ENCODE measurements at regions not wholly inside any gene's neighbourhood (a gene's known extent, or its start where the extent isn't known, plus 50 kb on each side); places are given as distances from the start of the nearest gene placed in this dataset.
A peak's percentile ranks its signal among the peaks of the same experiment; 100 is the strongest.

DNA sequence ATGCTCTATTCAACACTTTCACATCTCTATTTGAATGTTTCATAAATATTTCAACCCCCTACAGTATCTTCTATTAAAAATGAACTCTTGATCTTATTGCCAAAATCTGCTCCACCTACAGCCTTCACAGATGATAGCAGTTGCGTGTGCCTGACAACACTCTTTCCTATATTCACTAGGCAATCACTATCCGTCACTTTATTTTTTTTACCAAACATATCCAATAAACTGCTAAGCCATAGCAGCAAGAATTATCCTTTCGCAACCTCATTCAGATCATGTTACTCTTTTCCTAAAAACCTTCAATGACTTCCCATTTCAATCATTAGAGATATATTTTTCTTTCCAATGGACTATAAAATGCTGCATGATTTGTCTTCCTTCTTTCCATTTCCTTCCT, 629.8 kb upstream of the PCDH9 start:
- no peak for DNase-seq

DNA sequence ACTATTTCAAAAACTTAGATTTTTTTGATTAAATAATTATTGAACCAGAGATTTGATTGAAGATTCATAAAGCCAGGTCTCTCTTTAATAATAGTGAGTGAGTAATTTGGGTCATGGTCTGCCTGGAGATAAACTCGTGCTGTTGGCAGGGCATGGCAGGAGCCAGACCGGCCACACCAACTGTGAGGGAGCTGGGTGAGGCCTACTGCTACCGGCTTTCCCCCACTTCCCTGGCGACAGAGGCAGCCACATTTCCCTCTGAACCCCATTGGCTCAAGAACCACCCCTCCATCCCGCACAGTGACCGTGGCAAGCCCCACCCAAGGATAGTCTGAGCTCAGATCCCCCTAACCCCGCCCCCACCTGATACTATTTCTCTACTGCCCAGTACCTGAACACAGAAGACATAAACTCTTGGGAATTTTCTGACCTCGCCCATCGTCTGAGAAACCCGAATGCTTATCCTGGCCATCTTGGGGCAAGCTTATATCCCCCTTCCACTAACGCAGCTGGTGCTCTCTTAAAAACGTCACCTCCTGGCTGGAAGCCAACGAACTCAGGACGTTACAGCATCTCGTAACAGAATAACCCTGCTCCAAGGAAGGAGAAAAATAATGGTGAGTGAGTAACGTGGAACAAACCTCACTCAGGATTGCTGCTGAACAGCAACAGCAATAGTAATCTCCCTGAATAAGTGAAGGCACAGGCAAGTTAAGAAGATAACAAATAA, 627.6 kb upstream of the PCDH9 start:
- no peak for DNase-seq

DNA sequence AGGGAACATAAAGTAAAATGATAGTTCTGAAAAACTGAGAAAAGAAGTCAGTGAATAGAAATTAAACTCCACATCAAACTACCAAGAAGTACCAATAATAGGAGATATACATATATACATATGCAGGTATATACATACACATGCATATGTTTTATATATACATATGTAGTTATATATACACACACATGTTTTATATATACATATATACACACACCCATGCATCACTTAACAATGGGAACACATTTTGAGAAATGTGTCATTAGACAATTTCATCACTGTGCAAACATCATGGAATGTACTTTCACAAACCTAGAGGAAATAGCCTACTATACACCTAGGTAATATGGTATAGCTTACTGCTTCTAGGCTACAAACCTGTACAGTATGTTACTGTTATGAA, 626.8 kb upstream of the PCDH9 start:
- no peak for DNase-seq

DNA sequence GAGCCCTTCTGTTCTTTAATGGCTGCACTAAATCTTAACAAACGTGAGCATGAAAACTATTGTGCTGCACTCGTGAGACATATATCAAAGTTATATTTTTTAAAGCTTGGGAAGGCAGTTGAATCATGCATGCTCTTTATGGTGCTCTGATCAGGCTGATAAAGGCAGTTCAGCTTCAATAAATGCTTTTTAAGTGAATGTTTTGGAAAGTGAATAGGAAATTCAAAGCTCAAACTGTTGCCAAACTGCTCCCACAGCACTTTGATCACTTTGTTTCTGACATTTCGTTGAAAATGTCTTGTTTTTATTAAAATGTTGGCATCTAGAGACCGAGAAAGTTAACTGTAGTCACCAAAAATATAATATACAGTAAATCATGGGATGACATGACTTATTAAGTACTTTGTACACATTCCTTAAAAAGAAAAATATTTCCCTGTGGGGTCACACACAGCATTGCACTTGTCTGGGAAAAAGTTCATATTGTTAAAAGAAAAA, 625.7 kb upstream of the PCDH9 start:
- DNase-seq: no peak

DNA sequence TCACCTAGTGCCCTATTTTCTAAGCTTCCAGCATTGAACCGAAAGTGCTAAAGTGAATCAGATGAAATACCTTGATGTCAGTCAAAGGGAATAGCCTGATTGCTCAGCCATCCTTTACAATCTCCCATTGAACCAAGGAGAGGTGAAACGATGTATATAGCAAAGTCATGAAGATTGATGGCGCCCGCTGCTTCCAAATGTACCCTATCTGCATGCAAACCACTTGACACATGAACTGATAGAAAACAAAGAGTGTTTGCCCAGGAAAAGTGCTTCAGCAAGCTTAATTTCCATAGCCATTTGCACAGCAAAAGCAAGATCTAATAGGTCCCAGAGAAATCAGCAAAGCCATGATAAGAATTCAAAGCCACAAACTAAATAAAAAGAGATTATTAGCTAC, 624.9 kb upstream of the PCDH9 start:
- DNase-seq: no peak

DNA sequence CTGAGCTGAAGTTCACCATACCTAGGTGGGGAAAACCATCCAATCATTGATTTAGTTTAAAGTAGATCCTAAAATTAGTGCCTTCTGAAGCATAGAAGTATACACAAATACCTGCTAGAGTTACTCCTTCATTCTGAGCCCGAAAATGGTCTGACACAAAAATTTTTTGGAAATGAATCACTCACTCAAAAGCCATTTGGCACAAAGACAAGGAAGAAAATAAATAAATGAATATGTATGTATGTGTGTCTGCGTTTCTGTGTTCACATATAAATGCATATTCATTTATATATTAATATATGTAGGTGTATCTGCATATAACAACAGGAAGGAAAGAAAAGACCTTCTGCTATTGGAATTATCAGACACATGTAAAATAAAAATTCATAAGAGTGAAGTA, 614.4 kb upstream of the PCDH9 start:
- no peak for DNase-seq

DNA sequence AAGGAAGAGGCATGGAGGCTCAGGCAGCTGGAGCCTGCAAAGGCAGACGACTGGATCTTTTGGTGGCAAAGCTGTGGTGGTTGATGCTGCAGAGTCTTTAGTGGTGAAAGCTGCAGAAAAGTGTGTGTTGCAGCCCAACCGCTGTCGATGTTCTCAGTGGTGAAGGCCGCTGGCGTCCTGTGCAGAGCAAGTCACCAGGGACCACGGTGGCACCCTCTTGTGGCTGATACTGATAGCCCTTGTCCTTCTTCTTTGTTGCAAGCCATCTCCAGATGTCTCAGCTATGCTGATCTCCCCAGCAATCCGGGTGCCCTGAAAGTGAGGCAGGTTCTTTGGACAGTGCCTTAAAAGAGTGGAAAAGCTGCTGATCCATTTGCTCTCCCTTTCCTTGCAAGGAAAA, 610.9 kb upstream of the PCDH9 start:
- DNase-seq: no peak

DNA sequence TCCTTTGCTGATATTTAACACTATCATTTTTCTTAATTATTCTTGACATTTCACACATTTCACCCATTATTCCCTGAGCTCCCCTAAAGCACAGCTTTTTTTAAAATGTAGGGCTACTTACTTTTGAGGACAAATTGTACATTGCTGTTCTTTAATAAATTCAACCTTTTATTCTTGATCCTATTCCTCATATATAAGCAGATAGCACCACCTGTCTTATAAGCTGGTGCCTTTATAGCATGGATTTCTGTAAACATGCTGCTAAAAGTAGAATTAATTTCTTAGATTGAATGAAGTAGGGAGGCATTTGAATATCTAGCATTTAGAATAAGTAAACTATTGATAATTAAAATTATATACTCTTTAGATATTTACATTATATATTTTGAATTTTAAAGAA, 603.4 kb upstream of the PCDH9 start:
- no peak for DNase-seq

GRCh38 chr13:67829641-67830040, 599.5 kb upstream of the PCDH9 start:
- DNase-seq: no peak

DNA sequence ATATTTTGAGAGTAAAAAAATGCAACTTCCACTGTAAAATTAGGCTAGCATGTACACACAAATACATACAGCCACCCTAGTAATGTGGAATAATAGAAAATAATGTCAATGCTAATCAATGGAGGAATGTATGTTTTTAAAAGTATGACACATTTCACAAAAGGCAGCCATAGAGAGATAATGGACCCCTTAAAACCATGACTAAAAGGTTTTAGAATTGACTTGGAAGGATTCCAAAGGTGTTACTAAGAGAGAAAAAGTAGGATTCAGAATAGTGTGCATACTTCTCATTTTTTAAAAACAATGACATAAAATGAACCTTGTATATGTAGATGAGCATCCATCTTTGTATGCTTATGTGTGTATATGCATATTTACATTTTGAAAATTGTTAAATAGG, 597.9 kb upstream of the PCDH9 start:
- no peak for DNase-seq

- no peak for DNase-seq
Observed at GRCh38 chr13:67821606-67822005, 591.5 kb upstream of the PCDH9 start.

GRCh38 chr13:67806796-67807195, 576.7 kb upstream of the PCDH9 start:
- DNase-seq: peak; percentile 0

- no peak for DNase-seq
Observed at GRCh38 chr13:67803118-67803517, 573.0 kb upstream of the PCDH9 start.

- DNase-seq: no peak
Observed at GRCh38 chr13:67792151-67792676, 562.1 kb upstream of the PCDH9 start.

DNA sequence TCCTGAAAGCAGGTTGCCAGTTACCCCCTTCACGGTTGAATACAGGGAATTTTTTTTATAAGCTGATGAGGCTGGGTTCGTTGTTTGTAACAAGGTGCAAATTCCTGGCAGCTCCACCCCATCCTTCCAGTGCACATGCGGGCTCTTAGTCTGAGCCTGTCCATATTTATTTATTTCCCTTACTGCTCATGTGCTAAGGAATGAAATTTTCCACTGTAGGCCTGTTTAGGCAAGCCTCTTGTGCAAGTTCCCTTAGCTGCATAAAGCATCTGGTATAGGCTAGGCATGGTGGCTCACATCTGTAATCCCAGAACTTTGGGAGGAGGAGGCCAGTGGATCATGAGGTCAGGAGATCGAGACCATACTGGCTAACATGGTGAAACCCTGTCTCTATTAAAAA, 560.9 kb upstream of the PCDH9 start:
- DNase-seq: no peak

DNA sequence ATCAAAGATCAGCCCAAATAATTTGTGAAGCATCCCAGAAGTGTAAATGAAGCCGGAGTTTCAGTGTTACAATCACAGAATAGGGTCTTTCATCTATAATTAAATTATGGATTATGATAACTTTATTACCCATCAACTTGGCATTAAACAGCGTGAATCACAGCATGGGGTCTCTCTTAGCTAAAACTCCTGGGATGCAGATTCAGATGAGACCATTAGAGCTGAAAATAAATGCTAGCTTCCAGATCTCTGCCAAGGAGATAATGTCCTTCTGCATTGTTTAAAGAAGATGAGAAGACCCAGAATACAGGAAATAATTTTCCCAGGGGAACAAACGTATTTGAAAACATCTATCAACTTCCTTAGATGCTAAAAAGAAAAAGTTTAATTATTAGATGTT, 546.0 kb upstream of the PCDH9 start:
- no peak for DNase-seq

DNA sequence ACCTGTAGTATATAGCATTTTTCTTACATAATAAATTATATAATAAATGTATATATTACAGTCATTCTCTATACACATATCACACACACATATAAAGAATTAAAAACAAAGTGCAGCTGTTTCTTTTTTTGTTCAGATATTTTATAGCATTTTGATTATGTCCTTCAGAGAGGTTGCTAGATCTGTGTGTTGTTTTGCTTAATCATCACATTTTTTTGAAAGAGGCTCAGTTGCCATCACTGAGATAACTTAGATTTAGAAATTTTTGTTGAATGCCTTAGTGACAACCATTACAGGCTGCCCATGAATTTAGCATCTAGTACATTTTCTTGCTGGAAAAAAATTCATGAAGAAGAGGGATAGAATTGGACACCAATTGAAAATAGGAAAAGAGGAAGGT, 545.2 kb upstream of the PCDH9 start:
- DNase-seq: no peak

- DNase-seq: no peak
Observed at GRCh38 chr13:67772807-67773453, 542.8 kb upstream of the PCDH9 start.

- no peak for DNase-seq
Observed at GRCh38 chr13:67771106-67771505, 541.0 kb upstream of the PCDH9 start.

DNA sequence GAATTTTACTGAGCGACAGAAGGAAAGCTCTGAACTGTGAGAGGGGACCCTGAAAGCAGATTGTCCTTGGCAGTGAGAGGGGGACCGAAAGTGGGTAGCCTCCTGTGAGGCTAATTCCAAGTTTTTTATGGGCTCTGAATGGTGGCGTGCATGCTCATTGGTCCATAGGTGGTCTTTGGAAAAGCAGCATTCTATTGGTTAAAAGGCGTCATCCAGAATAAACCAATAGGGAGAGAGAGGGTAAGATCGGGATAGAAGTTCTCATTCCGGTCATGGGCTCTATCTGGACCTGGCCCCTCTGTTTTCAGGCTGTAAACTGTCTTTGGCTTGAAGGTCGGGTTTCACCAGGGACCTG, 539.8 kb upstream of the PCDH9 start:
- no peak for DNase-seq

DNA sequence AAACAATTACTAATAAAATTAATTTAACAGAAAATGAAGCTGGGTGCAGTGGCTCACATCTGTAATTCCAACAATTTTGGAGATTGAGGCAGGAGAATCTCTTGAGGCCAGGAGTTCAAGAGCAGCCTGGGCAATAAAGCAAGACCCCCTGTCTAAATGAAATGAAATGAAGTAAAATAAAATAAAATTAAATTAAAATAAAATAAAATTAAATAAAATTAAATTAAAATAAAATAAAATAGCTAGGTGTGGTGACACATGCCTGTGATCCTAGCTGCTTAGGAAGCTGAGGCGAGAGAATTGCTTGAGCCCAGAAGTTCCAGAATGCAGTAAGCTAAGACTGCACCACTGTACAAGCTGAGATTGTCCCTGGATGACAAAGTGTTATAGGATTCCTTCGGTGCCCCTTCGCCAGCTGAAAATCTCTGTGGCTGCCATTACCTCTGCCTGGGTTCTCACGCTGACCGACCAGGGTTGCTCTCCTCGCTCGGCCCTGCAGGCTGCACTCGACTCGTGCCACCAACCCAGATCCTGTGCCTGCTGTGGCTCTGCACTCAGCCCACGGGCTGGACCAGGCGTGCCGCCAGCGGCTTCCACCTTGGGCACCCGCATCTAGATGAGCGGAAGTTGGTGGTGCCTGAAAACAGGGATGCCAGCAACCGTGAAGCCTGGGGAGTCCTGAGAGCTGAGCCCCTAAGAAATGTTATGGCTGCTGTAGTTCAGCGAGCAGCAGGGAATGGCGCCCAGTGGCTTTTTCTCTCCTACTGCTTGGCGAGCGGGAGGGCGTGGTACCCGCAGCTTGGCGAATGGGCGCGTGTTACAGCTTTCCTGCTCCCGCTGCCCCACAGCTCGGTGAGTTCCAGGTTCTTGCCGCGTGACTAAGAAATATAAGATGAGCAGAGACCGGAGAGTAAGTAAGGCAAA, 539.2 kb upstream of the PCDH9 start:
- no peak for DNase-seq

DNA sequence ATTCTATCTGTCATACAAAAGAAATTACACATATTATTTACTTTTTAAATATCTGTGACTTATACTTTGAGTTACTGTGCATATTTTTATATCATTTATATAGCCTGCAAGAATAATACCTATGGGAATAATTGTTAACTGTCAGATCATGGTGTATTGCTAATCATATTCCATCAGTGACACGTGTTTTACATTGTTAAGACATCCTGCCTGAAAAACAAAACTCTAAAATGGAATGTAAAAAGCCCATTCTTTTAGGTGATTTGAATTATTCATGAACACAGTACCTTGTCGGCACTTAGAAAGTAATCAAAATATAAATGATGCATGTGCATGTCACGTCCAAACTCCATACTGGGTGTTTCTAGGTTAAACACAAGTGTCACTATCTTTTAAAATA, 533.8 kb upstream of the PCDH9 start:
- no peak for DNase-seq

DNA sequence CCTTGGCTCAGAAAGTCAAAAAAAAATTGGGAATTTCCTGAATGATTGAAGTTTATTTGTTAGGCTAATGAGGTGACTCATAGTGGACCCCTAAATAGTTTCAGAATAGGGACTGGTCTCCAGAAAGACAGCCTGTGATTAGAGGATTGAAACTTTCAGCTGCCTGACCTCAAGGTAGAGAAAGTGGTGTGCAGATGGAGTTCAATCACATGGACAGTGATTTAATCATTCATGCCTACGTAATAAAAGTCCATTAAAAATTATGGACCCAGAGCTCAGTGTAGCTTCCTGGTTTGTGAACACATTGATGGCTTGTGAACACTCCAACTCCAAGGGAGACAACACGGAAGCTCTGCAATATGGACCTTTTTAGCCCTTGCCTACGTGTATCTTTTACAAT, 533.2 kb upstream of the PCDH9 start:
- DNase-seq: no peak

- DNase-seq: no peak
Observed at GRCh38 chr13:67758975-67759374, 528.8 kb upstream of the PCDH9 start.
